ENCODE measurements at regions not wholly inside any gene's neighbourhood (a gene's known extent, or its start where the extent isn't known, plus 50 kb on each side); places are given as distances from the start of the nearest gene placed in this dataset.

DNA sequence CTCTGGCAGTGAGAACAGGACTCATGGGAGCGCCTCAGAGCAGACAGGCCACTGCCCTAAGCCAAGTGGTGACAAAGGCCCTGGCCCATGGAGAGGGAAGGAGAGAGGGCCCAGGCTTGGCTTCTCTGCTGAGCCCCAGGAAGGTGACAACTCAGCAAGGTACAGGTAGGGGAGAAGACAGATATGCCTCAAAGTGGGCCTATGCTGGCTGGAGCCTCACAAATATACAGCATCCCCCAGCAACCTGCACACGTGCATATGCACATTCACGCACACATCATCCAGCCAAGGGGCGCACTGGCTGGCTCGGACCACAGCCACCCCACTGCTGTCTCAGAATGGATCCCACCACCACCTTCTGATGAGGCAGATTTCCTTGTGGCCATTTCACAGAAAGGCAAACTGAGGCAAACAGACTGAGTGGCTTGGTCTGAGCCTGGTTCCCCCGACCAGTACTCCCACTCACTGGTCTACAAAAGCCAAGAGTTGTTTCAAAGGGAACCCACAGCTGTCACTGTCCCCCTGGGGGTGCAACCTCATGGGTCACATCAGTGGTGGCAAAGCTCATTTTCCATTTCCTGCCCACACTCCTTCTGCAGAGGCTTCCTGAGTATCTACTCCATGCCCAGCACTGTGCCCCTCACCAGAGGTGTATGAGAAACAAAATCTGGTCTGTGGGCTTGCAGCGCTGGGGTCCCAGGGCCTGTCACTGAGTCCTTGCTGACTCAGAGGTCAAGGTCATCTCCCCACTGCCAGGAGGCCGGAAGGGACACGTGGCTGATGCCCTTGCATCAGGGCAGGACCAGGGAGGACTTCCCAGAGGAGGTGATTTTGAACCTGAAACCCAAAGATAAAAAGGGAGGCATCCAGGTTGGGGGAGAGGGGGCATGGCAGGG is 67.3 kb upstream of the PRR5 start:
- H3K4me1 ChIP-seq (ENCODE audit: control insufficient read depth in 2 of 3, insufficient read depth in 2 of 3, low read depth in 1 of 3, low read length in 3 of 3): no peaks in the 10 kb centered on the region
- intact Hi-C loops (cut with DNase I): no loop called here
- H3K27me3 ChIP-seq (ENCODE audit: control insufficient read depth, insufficient read depth, low read length): no peaks in the 10 kb centered on the region
- no peak overlapping the region for H3K4me3 ChIP-seq (ENCODE audit: low read length in 3 of 3)
- DNase-seq (no peak), FAIRE-seq (no peak)
- H3K36me3 ChIP-seq (ENCODE audit: control insufficient read depth in 2 of 3, insufficient read depth in 3 of 3, low read length in 3 of 3): no peaks in the 10 kb centered on the region
- H3K9ac ChIP-seq (ENCODE audit: low read length in 3 of 3): no peak overlapping the region
- TF ChIP-seq, protein P1, sequence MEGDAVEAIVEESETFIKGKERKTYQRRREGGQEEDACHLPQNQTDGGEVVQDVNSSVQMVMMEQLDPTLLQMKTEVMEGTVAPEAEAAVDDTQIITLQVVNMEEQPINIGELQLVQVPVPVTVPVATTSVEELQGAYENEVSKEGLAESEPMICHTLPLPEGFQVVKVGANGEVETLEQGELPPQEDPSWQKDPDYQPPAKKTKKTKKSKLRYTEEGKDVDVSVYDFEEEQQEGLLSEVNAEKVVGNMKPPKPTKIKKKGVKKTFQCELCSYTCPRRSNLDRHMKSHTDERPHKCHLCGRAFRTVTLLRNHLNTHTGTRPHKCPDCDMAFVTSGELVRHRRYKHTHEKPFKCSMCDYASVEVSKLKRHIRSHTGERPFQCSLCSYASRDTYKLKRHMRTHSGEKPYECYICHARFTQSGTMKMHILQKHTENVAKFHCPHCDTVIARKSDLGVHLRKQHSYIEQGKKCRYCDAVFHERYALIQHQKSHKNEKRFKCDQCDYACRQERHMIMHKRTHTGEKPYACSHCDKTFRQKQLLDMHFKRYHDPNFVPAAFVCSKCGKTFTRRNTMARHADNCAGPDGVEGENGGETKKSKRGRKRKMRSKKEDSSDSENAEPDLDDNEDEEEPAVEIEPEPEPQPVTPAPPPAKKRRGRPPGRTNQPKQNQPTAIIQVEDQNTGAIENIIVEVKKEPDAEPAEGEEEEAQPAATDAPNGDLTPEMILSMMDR (IDR thresholded peaks at IDR 0.05; ENCODE audit: borderline replicate concordance, extremely low read depth, insufficient read depth): no peak
- H3K27ac ChIP-seq (ENCODE audit: low read depth in 2 of 2, low read length in 2 of 2): no peak overlapping the region
- H3K9me3 ChIP-seq (ENCODE audit: control insufficient read depth in 2 of 3, insufficient read depth in 1 of 3, low read length in 3 of 3): no peaks in the 10 kb centered on the region

DNA sequence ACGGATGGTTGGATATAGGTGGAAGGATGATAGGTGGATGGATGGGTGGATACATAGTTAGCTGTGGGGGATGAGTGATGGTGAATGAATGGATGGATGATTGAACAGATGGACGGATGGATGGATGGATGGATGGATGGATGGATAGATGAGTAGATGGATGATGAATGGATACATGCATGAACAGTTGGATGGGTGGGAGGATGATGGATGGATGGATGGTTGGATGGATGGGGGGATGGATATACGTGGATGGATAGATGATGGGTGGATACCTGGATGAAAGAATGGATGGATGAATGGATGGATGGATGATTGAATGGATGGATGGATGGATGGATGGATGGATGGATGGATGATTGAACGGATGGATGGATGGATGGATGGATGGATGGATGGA is 68.4 kb upstream of the PRR5 start:
- no peak for FAIRE-seq
- Histone ChIP-seq H3K9me3 (ENCODE audit: control insufficient read depth in 2 of 3, insufficient read depth in 1 of 3, low read length in 3 of 3) (no peaks in the 10 kb centered on the region), H3K4me3 (ENCODE audit: low read length in 3 of 3) (no peak overlapping the region), H3K27ac (ENCODE audit: low read depth in 2 of 2, low read length in 2 of 2) (no peak overlapping the region), H3K4me1 (ENCODE audit: control insufficient read depth in 2 of 3, insufficient read depth in 2 of 3, low read depth in 1 of 3, low read length in 3 of 3) (no peaks in the 10 kb centered on the region), H3K27me3 (ENCODE audit: control insufficient read depth, insufficient read depth, low read length) (no peaks in the 10 kb centered on the region), H3K36me3 (ENCODE audit: control insufficient read depth in 2 of 3, insufficient read depth in 3 of 3, low read length in 3 of 3) (no peaks in the 10 kb centered on the region), H3K9ac (ENCODE audit: low read length in 3 of 3) (no peak overlapping the region)
- intact Hi-C loops (cut with DNase I): no loop called here
- no peak for DNase-seq
- TF ChIP-seq, protein P1 (IDR thresholded peaks at IDR 0.05; ENCODE audit: borderline replicate concordance, extremely low read depth, insufficient read depth): no peak

DNA sequence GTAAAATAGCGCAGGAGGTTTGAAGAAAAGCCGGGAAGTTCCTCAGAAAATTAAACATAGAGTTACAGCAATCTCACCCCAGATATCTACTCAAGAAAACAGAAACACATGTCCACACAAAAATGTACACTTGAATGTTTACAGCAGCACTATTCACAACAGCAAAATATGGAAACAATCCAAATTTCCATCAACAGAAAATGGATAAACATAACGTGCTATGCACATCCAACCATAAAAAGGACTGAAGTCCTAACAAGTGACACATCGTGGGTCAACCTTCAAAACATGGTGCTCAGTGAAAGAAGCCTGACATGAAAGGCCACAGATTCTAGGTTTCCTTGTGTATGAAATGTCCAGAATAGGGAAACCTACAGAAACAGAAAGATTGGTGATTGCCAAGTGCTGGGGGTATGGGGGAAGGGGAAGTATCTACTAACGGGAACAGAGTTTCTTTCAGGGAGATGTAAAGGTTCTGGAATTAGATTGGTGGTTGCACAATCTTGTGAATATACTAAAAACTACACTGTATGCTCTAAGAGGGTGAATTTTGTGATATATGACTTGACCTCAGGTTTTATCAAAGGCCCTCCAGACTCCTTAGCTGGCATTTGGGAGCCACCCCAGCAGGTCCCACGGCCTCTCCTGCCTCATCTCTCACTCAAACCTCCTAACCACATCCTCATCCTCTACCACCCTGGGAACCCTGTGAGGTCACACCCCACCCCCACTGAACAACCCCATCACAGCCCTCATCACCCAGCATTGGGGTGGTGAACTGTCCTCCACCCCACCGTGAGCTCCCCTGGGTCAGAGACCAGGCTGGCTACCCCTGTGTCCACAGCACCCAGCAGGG is 69.2 kb upstream of the PRR5 start:
- Histone ChIP-seq H3K36me3 (ENCODE audit: control insufficient read depth in 2 of 3, insufficient read depth in 3 of 3, low read length in 3 of 3) (no peaks in the 10 kb centered on the region), H3K4me3 (ENCODE audit: low read length in 3 of 3) (no peak overlapping the region), H3K27me3 (ENCODE audit: control insufficient read depth, insufficient read depth, low read length) (no peaks in the 10 kb centered on the region), H3K4me1 (ENCODE audit: control insufficient read depth in 2 of 3, insufficient read depth in 2 of 3, low read depth in 1 of 3, low read length in 3 of 3) (no peaks in the 10 kb centered on the region), H3K9ac (ENCODE audit: low read length in 3 of 3) (no peak overlapping the region), H3K9me3 (ENCODE audit: control insufficient read depth in 2 of 3, insufficient read depth in 1 of 3, low read length in 3 of 3) (no peaks in the 10 kb centered on the region), H3K27ac (ENCODE audit: low read depth in 2 of 2, low read length in 2 of 2) (no peak overlapping the region)
- intact Hi-C loops (cut with DNase I): no loop called here
- TF ChIP-seq, protein P1 (IDR thresholded peaks at IDR 0.05; ENCODE audit: borderline replicate concordance, extremely low read depth, insufficient read depth): no peak
- FAIRE-seq (no peak), DNase-seq (no peak)
